ENCODE measurements at regions not wholly inside any gene's neighbourhood (a gene's known extent, or its start where the extent isn't known, plus 50 kb on each side); places are given as distances from the start of the nearest gene placed in this dataset.
"Not testable (repeated sequence)": the region's sequence is repeated elsewhere in the genome, so short reads cannot be mapped to it uniquely, and the experiment has no call there.

DNA sequence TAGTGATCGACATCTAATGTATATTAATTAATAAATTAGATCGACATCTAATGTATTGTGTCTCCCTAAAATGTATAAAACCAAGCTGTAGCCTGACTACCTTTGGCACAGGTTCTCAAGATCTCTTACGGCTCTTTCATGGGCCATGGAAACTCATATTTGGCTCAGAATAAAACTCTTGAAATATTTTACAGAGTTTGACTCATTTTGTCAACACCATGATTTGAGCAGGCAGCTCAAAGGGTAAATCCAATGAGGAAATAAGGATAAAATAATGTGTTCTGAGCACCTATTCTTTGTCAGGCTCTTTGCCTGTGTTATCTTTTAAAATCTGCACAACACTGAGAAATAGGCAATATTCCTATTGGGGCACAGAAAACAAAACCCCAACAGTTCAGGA lies 223.4 kb upstream of the DUSP10 start:
- no peak overlapping the region for H2AFZ ChIP-seq (ENCODE audit: low read depth, low read length)
- no peaks in the 10 kb centered on the region for H3K9me3 ChIP-seq (ENCODE audit: insufficient read depth, low read length)
- peaks cover 22% of the 10 kb centered on the region for H3K4me1 ChIP-seq (ENCODE audit: low read length)
- no peaks in the 10 kb centered on the region for H3K79me2 ChIP-seq (ENCODE audit: low read length)
- H3K4me2 ChIP-seq (ENCODE audit: low read length), result no peak overlapping the region
- no peak overlapping the region for H3K9ac ChIP-seq (ENCODE audit: low read length)
- H3K27me3 ChIP-seq (ENCODE audit: low read depth, low read length), result no peaks in the 10 kb centered on the region
- no peaks in the 10 kb centered on the region for H4K20me1 ChIP-seq (ENCODE audit: insufficient read depth, low read length)
- peaks cover 3% of the 10 kb centered on the region for H3K36me3 ChIP-seq (replicated peaks; ENCODE audit: low read depth, low read length)
- H3K4me3 ChIP-seq (ENCODE audit: low read length), result no peak overlapping the region
- TF ChIP-seq CTCF (IDR thresholded peaks at IDR 0.05; ENCODE audit: low read depth, low read length), result no peak
- no peak for TF ChIP-seq EZH2phosphoT487 (IDR thresholded peaks at IDR 0.05; ENCODE audit: low read depth)
- H3K27ac ChIP-seq (ENCODE audit: low read length), result no peak overlapping the region

DNA sequence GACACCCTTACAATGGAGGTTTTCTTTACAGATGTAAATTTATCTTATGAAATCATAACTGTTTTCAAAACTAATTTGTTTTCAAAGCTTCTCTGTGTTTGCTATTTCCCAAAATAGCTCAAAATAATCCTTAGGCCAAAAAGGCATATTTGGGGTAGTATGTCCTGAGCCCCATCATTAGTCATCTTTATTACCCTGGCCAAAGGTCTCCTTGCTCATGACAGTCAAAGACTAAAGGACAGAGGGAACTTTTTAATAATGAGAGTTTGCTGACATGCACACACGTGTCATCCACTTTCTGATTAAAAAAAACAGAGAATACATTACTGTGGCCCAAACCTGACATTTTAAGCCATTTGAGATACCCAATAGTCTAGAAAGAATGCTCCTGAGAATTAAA lies 221.9 kb upstream of the DUSP10 start:
- Histone ChIP-seq H3K4me2 (ENCODE audit: low read length) (no peak overlapping the region), H3K4me1 (ENCODE audit: low read length) (peaks cover 37% of the 10 kb centered on the region), H4K20me1 (ENCODE audit: insufficient read depth, low read length) (no peaks in the 10 kb centered on the region), H3K36me3 (replicated peaks; ENCODE audit: low read depth, low read length) (peaks cover 5% of the 10 kb centered on the region), H3K4me3 (ENCODE audit: low read length) (no peak overlapping the region), H3K79me2 (ENCODE audit: low read length) (no peaks in the 10 kb centered on the region), H3K27ac (ENCODE audit: low read length) (no peak overlapping the region), H3K9me3 (ENCODE audit: insufficient read depth, low read length) (no peaks in the 10 kb centered on the region), H2AFZ (ENCODE audit: low read depth, low read length) (no peak overlapping the region), H3K9ac (ENCODE audit: low read length) (no peak overlapping the region), H3K27me3 (ENCODE audit: low read depth, low read length) (no peaks in the 10 kb centered on the region)
- TF ChIP-seq EZH2phosphoT487 (IDR thresholded peaks at IDR 0.05; ENCODE audit: low read depth) (no peak), CTCF (IDR thresholded peaks at IDR 0.05; ENCODE audit: low read depth, low read length) (no peak)

DNA sequence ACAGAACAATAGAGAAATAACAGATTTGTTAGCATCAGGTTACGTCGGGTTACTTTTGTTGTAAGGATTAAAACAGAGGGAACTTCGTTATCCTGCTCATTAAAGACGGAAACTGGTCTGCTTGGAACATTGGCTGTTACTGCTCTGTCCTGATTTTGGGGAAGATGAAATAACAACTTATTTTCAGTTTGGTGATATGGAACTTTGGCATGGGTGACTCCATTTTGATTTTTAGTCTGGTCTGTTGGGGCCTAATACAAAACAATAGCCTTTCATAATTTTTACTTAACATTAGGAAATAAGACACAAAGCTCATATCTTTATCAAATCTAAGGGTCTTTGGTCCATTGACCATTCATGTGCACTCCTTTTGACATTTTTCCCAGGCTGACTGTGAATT lies 220.5 kb upstream of the DUSP10 start:
- H3K27ac ChIP-seq (ENCODE audit: low read length), result no peak overlapping the region
- no peaks in the 10 kb centered on the region for H3K79me2 ChIP-seq (ENCODE audit: low read length)
- H3K27me3 ChIP-seq (ENCODE audit: low read depth, low read length), result no peaks in the 10 kb centered on the region
- no peak overlapping the region for H3K4me3 ChIP-seq (ENCODE audit: low read length)
- no peaks in the 10 kb centered on the region for H4K20me1 ChIP-seq (ENCODE audit: insufficient read depth, low read length)
- 0 out of 2 replicates have a peak overlapping the region, but pooled peaks have one; percentile 76 for H2AFZ ChIP-seq (ENCODE audit: low read depth, low read length)
- no peaks in the 10 kb centered on the region for H3K9me3 ChIP-seq (ENCODE audit: insufficient read depth, low read length)
- H3K4me1 ChIP-seq (ENCODE audit: low read length), result peaks cover 48% of the 10 kb centered on the region
- TF ChIP-seq EZH2phosphoT487 (IDR thresholded peaks at IDR 0.05; ENCODE audit: low read depth) (no peak), CTCF (IDR thresholded peaks at IDR 0.05; ENCODE audit: low read depth, low read length) (no peak)
- peak overlapping the region; percentile 32; the same call in 1 of the 2 replicates for H3K9ac ChIP-seq (ENCODE audit: low read length)
- peak overlapping the region; percentile 60; the same call in 1 of the 2 replicates for H3K4me2 ChIP-seq (ENCODE audit: low read length)
- peaks cover 5% of the 10 kb centered on the region for H3K36me3 ChIP-seq (replicated peaks; ENCODE audit: low read depth, low read length)

DNA sequence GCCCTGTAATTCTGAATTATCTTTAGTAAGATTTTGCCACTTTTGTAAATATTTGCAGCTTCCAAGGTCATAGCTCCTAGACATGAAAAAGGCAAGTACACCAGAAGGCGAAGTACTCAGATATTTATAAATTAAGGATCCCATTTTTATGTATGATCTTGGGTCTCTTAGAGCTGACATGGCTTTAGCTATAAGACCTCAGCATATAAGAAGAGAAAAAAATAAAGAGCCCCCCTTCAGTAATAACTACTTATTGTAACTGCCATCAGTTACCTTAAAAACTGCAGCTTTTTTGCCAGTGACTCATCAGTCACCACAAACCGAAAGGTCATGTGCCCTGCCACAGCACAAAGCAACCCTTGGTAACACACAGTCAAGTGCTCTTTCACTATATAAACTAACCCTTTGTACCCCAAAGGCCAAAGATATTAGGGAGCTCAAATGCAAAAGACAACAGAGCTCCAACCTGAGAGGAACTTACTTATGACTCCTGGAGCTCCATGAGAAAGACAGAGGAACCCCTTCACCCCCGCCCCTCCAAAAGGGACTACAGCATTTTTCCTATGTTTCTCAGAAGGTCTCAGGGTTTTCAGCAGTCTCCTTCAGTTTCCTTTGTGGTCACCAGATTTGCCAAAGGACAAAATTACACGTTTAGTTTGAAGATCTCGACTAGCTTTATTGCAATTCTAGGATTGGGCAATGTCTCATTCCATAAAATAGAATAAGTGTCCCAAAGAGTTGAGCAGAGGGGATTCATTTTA lies 219.8 kb upstream of the DUSP10 start:
- Histone ChIP-seq H3K4me1 (ENCODE audit: low read length) (peaks cover 48% of the 10 kb centered on the region), H3K27ac (ENCODE audit: low read length) (peak overlapping the region; percentile 16), H3K79me2 (ENCODE audit: low read length) (no peaks in the 10 kb centered on the region), H3K36me3 (replicated peaks; ENCODE audit: low read depth, low read length) (peaks cover 5% of the 10 kb centered on the region), H2AFZ (ENCODE audit: low read depth, low read length) (peak overlapping the region; percentile 76), H3K9ac (ENCODE audit: low read length) (peak overlapping the region; percentile 32), H3K4me2 (ENCODE audit: low read length) (peak overlapping the region; percentile 60), H3K4me3 (ENCODE audit: low read length) (no peak overlapping the region), H4K20me1 (ENCODE audit: insufficient read depth, low read length) (no peaks in the 10 kb centered on the region), H3K27me3 (ENCODE audit: low read depth, low read length) (no peaks in the 10 kb centered on the region), H3K9me3 (ENCODE audit: insufficient read depth, low read length) (no peaks in the 10 kb centered on the region)
- TF ChIP-seq CTCF (IDR thresholded peaks at IDR 0.05; ENCODE audit: low read depth, low read length) (no peak), EZH2phosphoT487 (IDR thresholded peaks at IDR 0.05; ENCODE audit: low read depth) (no peak)

GRCh38 chr1:221958161-221958562 lies 216.3 kb upstream of the DUSP10 start:
- Histone ChIP-seq H3K4me3 (ENCODE audit: low read length) (peak overlapping the region; percentile 56), H3K9ac (ENCODE audit: low read length) (peak overlapping the region; percentile 61), H3K27ac (ENCODE audit: low read length) (peak overlapping the region; percentile 85), H2AFZ (ENCODE audit: low read depth, low read length) (peak overlapping the region; percentile 0; the same call in 1 of the 2 replicates), H3K4me1 (ENCODE audit: low read length) (peaks cover 48% of the 10 kb centered on the region), H3K4me2 (ENCODE audit: low read length) (peak overlapping the region; percentile 69)
- H3K36me3 ChIP-seq (replicated peaks; ENCODE audit: low read depth, low read length); H3K79me2 ChIP-seq (ENCODE audit: low read length); H3K27me3 ChIP-seq (ENCODE audit: low read depth, low read length); H3K9me3 ChIP-seq (ENCODE audit: insufficient read depth, low read length); H4K20me1 ChIP-seq (ENCODE audit: insufficient read depth, low read length): not testable (repeated sequence)

GRCh38 chr1:221957350-221957749 lies 215.5 kb upstream of the DUSP10 start:
- not testable (repeated sequence) for H3K27ac ChIP-seq (ENCODE audit: low read length)
- peaks cover 47% of the 10 kb centered on the region for H3K4me1 ChIP-seq (ENCODE audit: low read length)

More at GRCh38 chr1:221957350-221957749, 215.5 kb upstream of the DUSP10 start:
- H3K4me2 ChIP-seq (ENCODE audit: low read length); H3K9me3 ChIP-seq (ENCODE audit: insufficient read depth, low read length); H3K79me2 ChIP-seq (ENCODE audit: low read length); H3K36me3 ChIP-seq (replicated peaks; ENCODE audit: low read depth, low read length); H3K27me3 ChIP-seq (ENCODE audit: low read depth, low read length); H3K4me3 ChIP-seq (ENCODE audit: low read length); H2AFZ ChIP-seq (ENCODE audit: low read depth, low read length); H4K20me1 ChIP-seq (ENCODE audit: insufficient read depth, low read length); H3K9ac ChIP-seq (ENCODE audit: low read length): not testable (repeated sequence)
